Activated T-helper 1 cell treated with anti-CD3 and anti-CD28 coated beads, Interleukin-2, amount 50 U/mL, for 16 hours (primary cell): ENCODE measurements at regions not wholly inside any gene's neighbourhood (a gene's known extent, or its start where the extent isn't known, plus 50 kb on each side); places are given as distances from the start of the nearest gene placed in this dataset.

ENCODE experiments used
- DNase-seq, 2 donors: peaks; one replicate each; pipeline ENCODE4 v3.0.0-alpha.2; 2020; ENCODE audit warnings: low read depth in 1 of 2, low spot score in 1 of 2

DNA sequence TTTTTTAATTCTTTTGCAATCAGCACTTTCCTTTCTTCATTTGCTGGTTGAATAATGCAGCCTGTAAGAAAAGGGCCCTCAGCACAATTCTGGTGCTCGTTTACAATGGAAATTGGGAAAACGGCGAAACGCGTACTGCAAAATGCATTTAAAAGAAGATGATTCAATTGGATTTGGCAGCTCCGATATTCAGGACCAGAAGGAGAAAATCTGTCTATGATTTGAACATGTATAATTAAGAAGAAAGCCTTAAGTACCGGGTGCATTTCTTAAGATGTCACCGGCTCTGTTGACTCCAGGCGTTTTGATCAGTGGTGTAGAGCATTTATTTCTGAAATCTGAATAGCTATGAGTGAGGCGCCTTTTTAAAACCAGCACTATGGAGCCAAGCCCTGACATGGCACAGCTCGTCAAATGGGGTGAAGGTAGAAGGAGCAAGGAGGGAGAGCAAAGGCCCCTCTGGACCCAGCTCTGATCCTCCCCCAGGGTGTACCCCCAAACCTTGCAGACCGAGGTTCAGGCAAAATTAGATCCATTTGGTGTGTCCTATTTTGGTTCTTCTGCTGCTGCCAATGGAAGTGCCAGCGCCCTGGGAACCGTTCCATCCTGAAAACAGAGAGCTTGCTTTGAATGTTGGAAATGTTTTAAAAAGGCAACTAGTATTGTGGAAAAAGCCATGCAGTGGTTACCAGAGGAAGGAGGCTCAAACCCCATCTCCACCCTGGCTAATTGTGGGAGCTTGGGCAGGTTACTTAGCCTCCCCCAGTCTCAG, 161.4 kb upstream of the RPL38 start:
- DNase-seq: no peak

GRCh38 chr17:74042744-74043486, 160.6 kb upstream of the RPL38 start:
- DNase-seq: peak in 1 of 2 donors; percentile 1

GRCh38 chr17:74043976-74044375, 159.5 kb upstream of the RPL38 start:
- no peak for DNase-seq

- no peak for DNase-seq
Observed at GRCh38 chr17:74045608-74046280, 157.7 kb upstream of the RPL38 start.

DNA sequence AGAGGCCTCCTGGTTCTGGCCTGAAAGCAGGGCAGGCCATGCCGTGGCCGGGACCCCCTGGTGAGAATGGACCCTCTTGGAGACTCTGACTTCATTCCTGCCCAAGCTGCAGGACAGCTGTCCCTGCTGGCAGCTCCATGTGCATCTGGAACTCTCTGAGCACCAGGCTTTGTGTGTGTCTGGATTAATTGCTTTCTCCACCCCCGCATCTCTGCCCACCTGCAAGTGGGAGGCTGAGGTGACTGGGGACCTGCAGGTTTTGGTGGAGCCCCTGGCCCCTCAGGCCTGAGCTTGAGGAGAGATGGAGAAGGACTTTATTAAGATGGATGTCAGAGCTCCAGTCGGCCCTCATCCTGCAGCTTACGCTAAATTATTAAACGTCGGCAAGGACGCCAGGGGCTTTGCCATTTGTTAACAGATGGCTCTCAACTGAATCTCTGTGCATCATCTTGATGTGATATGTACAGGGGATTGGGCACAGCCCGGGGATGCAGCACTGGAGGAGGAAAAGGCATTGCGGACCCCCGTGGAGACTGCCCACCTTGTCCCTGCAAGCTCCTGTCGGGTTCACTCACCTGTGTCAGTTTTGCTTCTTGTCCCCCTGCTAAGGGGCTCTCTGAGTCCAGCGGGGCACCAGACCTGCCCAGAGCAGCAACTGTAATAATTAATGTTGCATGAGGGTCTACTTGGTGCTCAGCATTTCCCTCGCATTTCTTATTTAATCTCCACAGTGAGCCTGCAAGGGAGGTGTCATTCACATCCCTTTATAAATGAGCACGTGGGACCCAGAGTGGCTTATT, 154.1 kb upstream of the RPL38 start:
- DNase-seq: no peak

- DNase-seq: no peak
Observed at GRCh38 chr17:74049967-74050458, 153.5 kb upstream of the RPL38 start.

GRCh38 chr17:74051348-74051747, 152.1 kb upstream of the RPL38 start:
- DNase-seq: no peak

- no peak for DNase-seq
Observed at GRCh38 chr17:74052993-74053711, 150.3 kb upstream of the RPL38 start.

DNA sequence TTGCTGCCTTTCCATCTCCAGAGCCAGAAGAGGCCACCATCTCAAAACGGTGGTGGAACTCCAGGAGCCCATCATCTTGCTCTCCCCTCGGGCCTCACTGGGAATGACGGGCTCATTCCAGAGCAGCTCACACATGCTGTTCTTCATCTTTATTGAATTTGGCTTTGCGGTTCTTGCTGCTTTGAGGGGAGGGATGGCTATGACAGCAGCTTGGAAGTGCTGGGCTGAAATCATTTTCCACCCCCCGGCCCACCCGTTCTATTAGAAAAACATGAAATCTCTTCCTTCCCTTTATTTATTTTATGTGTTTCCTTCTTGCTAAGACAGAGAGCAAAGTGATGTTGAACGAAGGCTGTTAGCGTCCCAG, 149.8 kb upstream of the RPL38 start:
- no peak for DNase-seq

DNA sequence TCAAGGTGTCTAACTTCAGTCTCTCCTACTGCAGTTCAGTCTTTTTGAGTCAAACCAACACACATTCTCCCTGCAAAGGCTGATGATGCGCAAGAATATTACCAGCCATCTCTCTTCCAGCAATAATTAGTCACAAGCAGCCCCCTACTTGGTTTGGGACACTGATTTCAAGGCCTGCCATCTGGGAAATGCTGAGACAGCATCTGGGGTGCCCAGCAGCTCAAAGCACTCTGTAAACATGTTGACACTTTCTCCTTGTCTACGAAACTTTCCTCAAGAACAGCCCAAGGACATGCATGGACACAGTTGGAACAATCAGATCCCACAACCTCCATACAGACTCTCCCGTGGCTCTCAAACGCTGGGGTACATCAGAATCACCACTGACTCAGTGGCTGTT, 149.2 kb upstream of the RPL38 start:
- no peak for DNase-seq

GRCh38 chr17:74055508-74056160, 147.8 kb upstream of the RPL38 start:
- no peak for DNase-seq

DNA sequence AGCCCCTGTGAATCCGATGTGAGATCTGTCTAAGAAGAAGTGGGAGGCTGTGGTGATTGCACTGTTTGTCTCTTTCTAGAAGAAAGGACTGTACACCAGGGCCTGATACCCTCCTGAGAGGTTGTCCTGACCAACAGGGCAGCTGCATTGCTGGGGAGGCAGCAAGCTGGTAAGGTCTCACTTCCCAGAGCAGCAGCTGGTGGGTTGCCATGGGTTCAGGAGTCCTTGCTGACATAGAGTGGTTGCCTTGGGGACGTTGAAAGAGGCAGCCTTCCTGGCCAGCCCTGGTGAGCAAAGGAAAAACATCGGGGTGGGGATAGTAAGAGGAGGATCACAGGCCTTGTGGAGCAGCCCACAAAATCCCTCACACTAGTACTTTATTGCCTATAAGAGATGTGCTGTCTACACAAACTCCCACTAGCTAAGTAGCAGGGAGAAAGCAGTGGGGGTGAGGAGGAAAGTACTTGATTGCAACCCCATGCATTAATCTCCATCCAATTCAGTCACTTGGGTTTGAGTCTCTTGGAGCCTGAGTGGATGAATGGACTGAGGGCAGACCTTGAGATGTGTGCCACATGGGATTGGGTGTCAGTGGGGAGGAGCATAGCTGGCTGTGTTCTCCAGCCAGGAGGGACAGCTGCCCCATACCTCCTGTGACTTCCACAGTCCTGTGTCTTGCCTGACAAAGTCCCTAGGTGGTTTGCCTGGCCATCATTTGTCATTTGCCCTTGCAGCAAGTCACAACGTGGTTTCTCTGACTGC, 143.8 kb upstream of the RPL38 start:
- no peak for DNase-seq

DNA sequence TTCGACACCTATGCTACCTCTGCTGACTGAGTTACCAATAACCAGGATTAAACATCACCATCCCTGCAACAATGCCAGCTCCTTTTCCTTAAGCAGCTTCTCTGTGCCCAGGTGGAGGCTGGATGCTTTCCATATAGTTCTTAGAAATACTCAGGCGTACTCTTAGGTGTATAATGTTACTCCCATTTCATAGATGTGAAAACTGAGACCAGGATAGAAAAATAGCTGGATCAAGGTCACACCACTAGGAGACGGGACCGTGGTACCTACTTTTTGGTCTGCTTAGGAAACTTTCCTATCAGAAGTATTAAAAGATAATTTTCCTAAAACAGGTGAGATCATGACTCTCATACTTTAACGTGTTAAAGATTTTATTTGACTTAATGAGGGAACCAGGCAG, 141.7 kb upstream of the RPL38 start:
- no peak for DNase-seq

GRCh38 chr17:74062234-74062633, 141.2 kb upstream of the RPL38 start:
- DNase-seq: no peak

GRCh38 chr17:74063439-74063838, 140.0 kb upstream of the RPL38 start:
- no peak for DNase-seq

DNA sequence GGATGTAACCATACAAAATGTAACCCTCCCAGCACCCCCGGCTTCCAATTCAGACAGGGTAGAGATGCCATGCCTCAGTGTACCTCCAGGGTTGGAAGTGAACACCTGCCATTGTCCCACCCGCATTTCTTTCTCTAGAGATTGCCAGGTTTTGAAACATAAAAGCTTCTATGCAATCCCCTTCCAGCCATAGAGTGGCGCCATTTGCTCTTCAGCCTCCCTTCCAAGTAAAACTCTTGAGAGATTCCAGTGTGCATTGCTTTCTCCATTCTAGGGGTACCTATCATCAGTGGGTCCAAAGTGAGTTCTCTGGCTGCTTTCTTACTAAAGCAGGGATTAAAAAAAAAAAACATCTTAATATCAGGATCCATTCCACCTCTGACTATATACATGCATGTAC, 133.1 kb upstream of the RPL38 start:
- DNase-seq: no peak

GRCh38 chr17:74070998-74071679, 132.3 kb upstream of the RPL38 start:
- no peak for DNase-seq

- DNase-seq: no peak
Observed at GRCh38 chr17:74072340-74072739, 131.1 kb upstream of the RPL38 start.

- no peak for DNase-seq
Observed at GRCh38 chr17:74076446-74076845, 127.0 kb upstream of the RPL38 start.
